ENCODE measurements at regions not wholly inside any gene's neighbourhood (a gene's known extent, or its start where the extent isn't known, plus 50 kb on each side); places are given as distances from the start of the nearest gene placed in this dataset.

GRCh38 chr2:172230889-172231401 is 128.2 kb upstream of the DLX2 start (continued):
- TF ChIP-seq NFIC (IDR thresholded peaks at IDR 0.05; ENCODE audit: borderline replicate concordance) (peak; percentile 78), FOXJ3 (CRISPR knock-in tag; IDR thresholded peaks at IDR 0.05) (no peak)

DNA sequence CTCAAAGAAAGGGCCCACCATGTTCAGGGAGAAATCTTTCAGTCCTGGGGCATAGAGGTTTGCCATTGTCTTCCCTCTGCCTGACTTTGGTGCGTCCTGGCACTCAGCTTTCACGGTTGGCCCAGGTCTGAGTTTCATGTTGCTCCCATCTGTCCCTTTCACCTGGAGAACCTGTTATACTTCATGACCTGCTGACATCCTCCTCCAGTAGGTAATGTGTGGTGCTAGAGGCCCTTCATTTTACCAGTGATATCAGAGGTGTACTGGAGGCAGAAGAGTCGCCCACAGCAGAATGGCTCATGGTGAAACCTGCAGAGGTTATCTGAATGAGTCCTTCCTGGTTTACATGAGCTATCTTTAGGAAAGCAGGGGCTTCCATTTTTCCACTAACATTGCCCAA is 128.8 kb upstream of the DLX2 start:
- H3K4me3 ChIP-seq (ENCODE audit: low read depth in 2 of 2, low read length in 1 of 2), result no peak overlapping the region
- no peaks in the 10 kb centered on the region for H3K27me3 ChIP-seq (ENCODE audit: insufficient read depth)
- H3K36me3 ChIP-seq (replicated peaks in 1 of 2; ENCODE audit: control insufficient read depth in 1 of 2, insufficient read depth in 2 of 2, low read length in 1 of 2), result no peaks in the 10 kb centered on the region
- H3K4me2 ChIP-seq, result peak overlapping the region; percentile 34; the same call in 1 of the 2 replicates
- peak overlapping the region in 1 of 2 experiments; percentile 69; a peak in 2 of 4 replicates for H3K27ac ChIP-seq (ENCODE audit: low read depth in 2 of 2, low read length in 1 of 2)
- WGBS (ENCODE audit: low lambda C conversion rate), result 90% methylated on average over 3 of the region's 3 CpGs
- no peaks in the 10 kb centered on the region for H3K79me2 ChIP-seq (ENCODE audit: insufficient read depth)
- H4K20me1 ChIP-seq (ENCODE audit: insufficient read depth), result no peaks in the 10 kb centered on the region
- ChIA-PET POLR2A (no interaction called here), CTCF (no interaction called here)
- H3F3A ChIP-seq (replicated peaks; ENCODE audit: insufficient read depth), result no peaks in the 10 kb centered on the region
- no peak for DNase-seq
- peaks cover 7 to 22% of the 10 kb centered on the region in 2 experiments for H3K4me1 ChIP-seq (ENCODE audit: control insufficient read depth in 1 of 2, insufficient read depth in 2 of 2, low read depth in 1 of 2, low read length in 1 of 2)
- H2AFZ ChIP-seq (ENCODE audit: low read depth), result peak overlapping the region; percentile 67
- no peak for TF ChIP-seq EZH2phosphoT487 (IDR thresholded peaks at IDR 0.05; ENCODE audit: borderline replicate concordance, low read depth)
- TF ChIP-seq USF2 (IDR thresholded peaks at IDR 0.05; ENCODE audit: borderline replicate concordance, low read depth, low read length), result no peak
- no peak for TF ChIP-seq POLR2AphosphoS5 (IDR thresholded peaks at IDR 0.05; ENCODE audit: low read depth, low read length)
- no peak for TF ChIP-seq ZBTB33 (IDR thresholded peaks at IDR 0.05; ENCODE audit: borderline replicate concordance, low read depth)
- no peak for TF ChIP-seq CHD2 (IDR thresholded peaks at IDR 0.05; ENCODE audit: low read length, partially characterized antibody)
- TF ChIP-seq MEF2A (IDR thresholded peaks at IDR 0.05; ENCODE audit: borderline replicate concordance, low read depth), result no peak
- TF ChIP-seq NFIC (IDR thresholded peaks at IDR 0.05; ENCODE audit: borderline replicate concordance), result no peak
- TF ChIP-seq YY1 (IDR thresholded peaks at IDR 0.05; ENCODE audit: low read depth), result no peak
- TF ChIP-seq GABPA (IDR thresholded peaks at IDR 0.05; ENCODE audit: low read depth), result no peak
- TF ChIP-seq USF1 (IDR thresholded peaks at IDR 0.05; ENCODE audit: borderline replicate concordance, low read depth), result no peak
- no peak for TF ChIP-seq CTCF (IDR thresholded peaks at IDR 0.05)
- TF ChIP-seq RXRA (IDR thresholded peaks at IDR 0.05; ENCODE audit: borderline replicate concordance, low read depth), result no peak
- no peak for TF ChIP-seq FOXM1 (IDR thresholded peaks at IDR 0.05; ENCODE audit: low read depth)
- TF ChIP-seq, protein P1, sequence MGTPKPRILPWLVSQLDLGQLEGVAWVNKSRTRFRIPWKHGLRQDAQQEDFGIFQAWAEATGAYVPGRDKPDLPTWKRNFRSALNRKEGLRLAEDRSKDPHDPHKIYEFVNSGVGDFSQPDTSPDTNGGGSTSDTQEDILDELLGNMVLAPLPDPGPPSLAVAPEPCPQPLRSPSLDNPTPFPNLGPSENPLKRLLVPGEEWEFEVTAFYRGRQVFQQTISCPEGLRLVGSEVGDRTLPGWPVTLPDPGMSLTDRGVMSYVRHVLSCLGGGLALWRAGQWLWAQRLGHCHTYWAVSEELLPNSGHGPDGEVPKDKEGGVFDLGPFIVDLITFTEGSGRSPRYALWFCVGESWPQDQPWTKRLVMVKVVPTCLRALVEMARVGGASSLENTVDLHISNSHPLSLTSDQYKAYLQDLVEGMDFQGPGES (IDR thresholded peaks at IDR 0.05; ENCODE audit: low read depth, low read length), result no peak
- TF ChIP-seq RCOR1 (IDR thresholded peaks at IDR 0.05; ENCODE audit: low read length), result no peak
- no peak for TF ChIP-seq JUND (IDR thresholded peaks at IDR 0.05)
- TF ChIP-seq MAX (IDR thresholded peaks at IDR 0.05; ENCODE audit: low read depth), result no peak
- TF ChIP-seq TCF12 (IDR thresholded peaks at IDR 0.05), result no peak
- no peak for TF ChIP-seq GATA2 (CRISPR knock-in tag; IDR thresholded peaks at IDR 0.05)
- no peak for TF ChIP-seq MXI1 (IDR thresholded peaks at IDR 0.05; ENCODE audit: low read depth, low read length)
- H3K9me3 ChIP-seq, result no peaks in the 10 kb centered on the region
- H3K9me2 ChIP-seq, result no peaks in the 10 kb centered on the region
- H3K9ac ChIP-seq, result peak overlapping the region; percentile 14; the same call in 1 of the 2 replicates
